GM18951 (cell line): ENCODE measurements at regions not wholly inside any gene's neighbourhood (a gene's known extent, or its start where the extent isn't known, plus 50 kb on each side); places are given as distances from the start of the nearest gene placed in this dataset.

Experiments
- POLR2A ChIP-seq: IDR thresholded peaks from 4 replicates; pipeline ENCODE4 v1.6.1; 2011; ENCODE audit warnings: mild to moderate bottlenecking; ENCODE audit not compliant: insufficient read length, insufficient read depth; ENCODE audit errors: extremely low read depth
- in situ Hi-C: fragments of 300-500 bp; cut with MboI; formaldehyde crosslinking; loops from one replicate; pipeline ENCODE4 v1.12.0; 2022; ENCODE audit warnings: low sequenced_read_pairs, mixed read lengths, inconsistent platforms; ENCODE audit not compliant: unreplicated experiment

- in situ Hi-C loops: no loop called here
- TF ChIP-seq POLR2A: no peak
Observed at GRCh38 chr3:18634461-18634860, 209.3 kb upstream of the SATB1 start.

GRCh38 chr3:18633002-18633401 lies 207.9 kb upstream of the SATB1 start:
- in situ Hi-C loops: no loop called here
- TF ChIP-seq POLR2A: no peak

DNA sequence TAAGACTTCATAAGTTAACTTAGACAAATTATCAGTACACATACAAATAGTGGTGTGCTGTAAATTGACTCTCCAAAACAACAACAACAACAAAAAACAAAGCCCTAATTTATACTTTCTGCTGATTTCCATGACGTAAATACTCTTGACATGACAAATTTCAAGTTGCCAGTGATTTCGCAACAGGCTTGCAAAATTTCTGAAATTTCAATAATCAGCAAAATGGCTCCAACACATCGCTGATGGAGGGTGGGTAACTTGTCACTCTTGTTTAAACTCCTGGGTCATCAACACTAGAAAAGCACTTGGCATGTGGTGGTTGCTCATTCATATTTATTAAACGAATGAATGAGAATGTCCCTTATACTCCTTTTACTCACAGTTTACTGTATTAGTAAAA lies 205.2 kb upstream of the SATB1 start:
- in situ Hi-C loops: no loop called here
- TF ChIP-seq POLR2A: no peak

- in situ Hi-C loops: no loop called here
Observed at GRCh38 chr3:18625085-18625484, 199.9 kb upstream of the SATB1 start.

DNA sequence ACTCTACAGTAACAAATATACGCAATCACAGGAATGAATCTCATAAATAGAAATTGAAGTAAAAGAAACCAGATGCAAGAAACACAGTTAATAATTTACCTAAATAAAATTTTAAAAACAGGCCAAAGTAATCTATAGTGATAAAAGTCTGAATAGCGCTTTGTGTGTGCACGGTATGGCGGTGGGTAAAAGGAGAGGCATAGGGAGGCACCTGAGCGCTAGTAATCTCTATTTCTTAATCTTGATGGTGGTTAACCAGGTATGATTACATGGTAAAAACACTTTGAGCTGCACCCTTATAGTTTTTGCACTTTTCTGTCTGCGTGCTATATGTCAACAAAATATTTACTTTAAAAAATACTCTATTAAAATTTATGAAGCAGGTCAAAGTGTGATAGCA lies 198.1 kb upstream of the SATB1 start:
- in situ Hi-C loops: no loop called here
- no peak for TF ChIP-seq POLR2A

More at GRCh38 chr3:18625085-18625484, 199.9 kb upstream of the SATB1 start:
- no peak for TF ChIP-seq POLR2A

- in situ Hi-C loops: no loop called here
- no peak for TF ChIP-seq POLR2A
Observed at GRCh38 chr3:18618723-18619122, 193.6 kb upstream of the SATB1 start.

DNA sequence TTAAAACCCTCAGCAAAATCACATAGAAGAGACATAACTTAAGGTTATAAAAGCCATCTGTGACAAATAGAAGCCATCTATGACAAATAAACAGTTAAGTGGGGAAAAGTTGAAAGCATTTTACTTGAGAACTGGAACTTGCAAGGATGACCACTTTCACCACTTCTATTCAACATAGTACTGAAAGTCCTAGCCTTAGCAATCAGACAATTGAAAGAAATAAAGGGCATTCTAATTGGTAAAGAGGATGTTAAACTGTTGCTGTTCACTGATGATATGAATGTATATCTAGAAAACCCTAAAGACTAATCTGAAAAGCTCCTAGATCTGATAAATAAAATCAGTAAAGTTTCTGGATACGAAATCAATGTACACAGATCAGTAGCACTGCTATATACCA lies 186.9 kb upstream of the SATB1 start:
- TF ChIP-seq POLR2A: no peak
- in situ Hi-C loops: no loop called here

- in situ Hi-C loops: no loop called here
- no peak for TF ChIP-seq POLR2A
Observed at GRCh38 chr3:18609187-18609586, 184.0 kb upstream of the SATB1 start.

GRCh38 chr3:18597919-18598318 lies 172.8 kb upstream of the SATB1 start:
- TF ChIP-seq POLR2A: no peak
- in situ Hi-C loops: no loop called here

GRCh38 chr3:18593231-18593630 lies 168.1 kb upstream of the SATB1 start:
- in situ Hi-C loops: no loop called here
- no peak for TF ChIP-seq POLR2A

- in situ Hi-C loops: no loop called here
- no peak for TF ChIP-seq POLR2A
Observed at GRCh38 chr3:18591120-18591519, 166.0 kb upstream of the SATB1 start.

DNA sequence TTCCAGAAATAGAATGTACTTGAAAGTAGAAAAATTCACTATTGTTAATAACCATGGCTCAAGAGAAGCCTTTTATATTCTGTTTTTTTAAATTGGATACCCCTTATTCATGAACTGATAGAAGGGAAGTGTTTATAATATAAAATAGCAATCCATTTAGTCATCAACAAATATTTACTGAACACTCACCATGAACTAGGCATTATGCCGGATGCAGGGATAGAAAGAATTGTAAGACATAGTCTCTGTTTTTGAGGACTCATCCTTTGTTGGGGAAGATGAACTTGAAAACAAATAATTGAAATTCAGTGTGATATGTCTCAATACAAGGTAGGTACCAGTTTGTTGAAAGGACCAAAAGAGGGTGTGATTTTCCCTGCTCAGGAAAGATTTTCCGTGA lies 160.9 kb upstream of the SATB1 start:
- no peak for TF ChIP-seq POLR2A
- in situ Hi-C loops: no loop called here

DNA sequence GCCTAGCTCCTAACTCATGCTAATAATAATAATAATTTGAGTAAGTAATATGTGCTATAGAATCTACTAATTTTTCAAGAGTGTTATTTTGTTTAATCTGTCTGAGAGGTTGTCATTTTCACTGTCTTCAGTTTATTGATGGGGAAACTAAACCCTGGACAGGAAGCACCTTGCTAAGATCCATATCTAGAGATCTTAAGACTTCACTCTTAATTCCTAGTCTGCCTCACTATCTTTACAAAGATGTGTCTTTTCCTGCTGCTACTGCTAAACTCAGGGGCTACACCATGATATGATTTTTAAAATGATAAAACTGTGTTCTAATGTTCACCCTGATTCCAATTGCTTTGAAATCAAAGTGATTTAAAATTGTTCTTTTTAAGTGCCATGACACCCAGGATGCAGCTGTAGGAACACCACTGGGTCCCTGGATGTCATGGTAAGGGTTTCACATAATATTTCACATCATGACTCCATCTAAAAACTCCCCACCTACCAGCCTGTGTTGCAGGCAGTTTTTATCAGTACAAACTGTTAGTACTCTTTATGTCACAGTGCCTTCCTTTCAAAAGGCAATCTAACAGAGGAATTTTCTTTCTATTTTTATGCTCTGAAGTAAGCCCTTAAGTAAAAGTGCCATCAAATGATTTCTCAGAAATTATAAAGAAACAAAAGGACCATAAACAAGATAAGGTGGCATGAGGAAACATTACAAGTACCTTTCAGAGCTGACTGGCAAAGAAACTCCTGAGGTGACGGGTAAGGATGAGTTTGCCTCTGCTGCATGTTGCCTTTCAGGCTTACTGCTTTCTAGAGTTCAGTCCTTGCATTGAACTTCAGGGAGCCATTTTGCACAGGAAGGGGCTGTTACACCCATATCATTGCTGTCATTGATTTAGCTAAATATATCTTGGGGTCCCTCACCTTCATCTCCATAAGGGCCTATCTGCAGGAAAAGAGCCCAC lies 160.1 kb upstream of the SATB1 start:
- in situ Hi-C loops: no loop called here
- no peak for TF ChIP-seq POLR2A

GRCh38 chr3:18580268-18580667 lies 155.1 kb upstream of the SATB1 start:
- TF ChIP-seq POLR2A: no peak
- in situ Hi-C loops: no loop called here
